H9 (cell line): ENCODE measurements at regions not wholly inside any gene's neighbourhood (a gene's known extent, or its start where the extent isn't known, plus 50 kb on each side); places are given as distances from the start of the nearest gene placed in this dataset.

Experiments
- DNase-seq: peaks from one replicate; pipeline ENCODE4 v3.0.0-alpha.2; 2017
- H2AFZ ChIP-seq: one replicate; pipeline ENCODE4 v1.6.1; 2013; ENCODE audit warnings: mild to moderate bottlenecking, low read length, control low read depth, moderate library complexity
- H2AK5ac ChIP-seq: 2 replicates; pipeline ENCODE4 v1.6.1; 2013; ENCODE audit warnings: low read length, control low read depth, mixed read lengths; ENCODE audit not compliant: insufficient read length
- H2BK120ac ChIP-seq: one replicate; pipeline ENCODE4 v1.6.1; 2013; ENCODE audit warnings: low read depth, mild to moderate bottlenecking, low read length, control low read depth, inconsistent platforms; ENCODE audit not compliant: poor library complexity, severe bottlenecking
- H2BK12ac ChIP-seq: 2 replicates; pipeline ENCODE4 v1.6.1; 2013; ENCODE audit warnings: low read length, control low read depth, mixed read lengths, low read depth; ENCODE audit not compliant: insufficient read length
- H2BK15ac ChIP-seq: 2 replicates; pipeline ENCODE4 v1.6.1; 2013; ENCODE audit warnings: low read depth, low read length, control low read depth
- H2BK20ac ChIP-seq: one replicate; pipeline ENCODE4 v1.6.1; 2013; ENCODE audit warnings: low read depth, mild to moderate bottlenecking, low read length, control low read depth, inconsistent platforms; ENCODE audit not compliant: poor library complexity, severe bottlenecking
- H2BK5ac ChIP-seq: 2 replicates; pipeline ENCODE4 v1.6.1; 2013; ENCODE audit warnings: low read length, control low read depth, mixed read lengths; ENCODE audit not compliant: insufficient read length
- H3K14ac ChIP-seq: 2 replicates; pipeline ENCODE4 v1.6.1; 2013; ENCODE audit warnings: low read length, control low read depth; ENCODE audit not compliant: insufficient read depth
- H3K18ac ChIP-seq: 2 replicates; pipeline ENCODE4 v1.6.1; 2013; ENCODE audit warnings: low read depth, mild to moderate bottlenecking, mixed read lengths, low read length, control low read depth; ENCODE audit not compliant: insufficient read length
- H3K23ac ChIP-seq: 2 replicates; pipeline ENCODE4 v1.6.1; 2013; ENCODE audit warnings: low read length, control low read depth, mixed read lengths, low read depth; ENCODE audit not compliant: insufficient read length
- H3K23me2 ChIP-seq: 2 replicates; pipeline ENCODE4 v1.6.1; 2013; ENCODE audit warnings: low read depth, mild to moderate bottlenecking, mixed read lengths, low read length, control low read depth; ENCODE audit not compliant: insufficient read length, poor library complexity, severe bottlenecking
- H3K27ac ChIP-seq: 2 replicates; pipeline ENCODE4 v1.5.1; 2013; ENCODE audit warnings: low read length, control low read depth, mixed read lengths, low read depth; ENCODE audit not compliant: insufficient read length
- H3K27me3 ChIP-seq: 2 replicates; pipeline ENCODE4 v1.6.1; 2013; ENCODE audit warnings: low read length, control low read depth, inconsistent platforms; ENCODE audit not compliant: insufficient read depth
- H3K4ac ChIP-seq: 2 replicates; pipeline ENCODE4 v1.6.1; 2013; ENCODE audit warnings: low read depth, mild to moderate bottlenecking, control low read depth, inconsistent platforms, low read length, moderate library complexity
- H3K4me1 ChIP-seq: 2 replicates; pipeline ENCODE4 v1.6.1; 2013; ENCODE audit warnings: low read length, control low read depth, inconsistent platforms; ENCODE audit not compliant: insufficient read depth
- H3K4me2 ChIP-seq: 2 replicates; pipeline ENCODE4 v1.6.1; 2013; ENCODE audit warnings: low read length, control low read depth, mixed read lengths; ENCODE audit not compliant: insufficient read length, insufficient read depth
- H3K56ac ChIP-seq: 2 replicates; pipeline ENCODE4 v1.6.1; 2013; ENCODE audit warnings: low read depth, mild to moderate bottlenecking, mixed read lengths, low read length, control low read depth; ENCODE audit not compliant: insufficient read length
- H3K79me1 ChIP-seq: 2 replicates; pipeline ENCODE4 v1.6.1; 2013; ENCODE audit warnings: low read depth, mild to moderate bottlenecking, moderate library complexity, low read length, control low read depth, inconsistent platforms; ENCODE audit not compliant: insufficient read depth, poor library complexity, severe bottlenecking
- H3K79me2 ChIP-seq: 2 replicates; pipeline ENCODE4 v1.6.1; 2013; ENCODE audit warnings: low read length, control low read depth, inconsistent platforms; ENCODE audit not compliant: insufficient read depth
- H3K9ac ChIP-seq: 2 replicates; pipeline ENCODE4 v1.6.1; 2013; ENCODE audit warnings: low read length, control low read depth, mixed read lengths; ENCODE audit not compliant: insufficient read length; ENCODE audit errors: extremely low read depth
- H3K9me3 ChIP-seq: one replicate; pipeline ENCODE4 v1.6.1; 2013; ENCODE audit warnings: low read depth, low read length, inconsistent platforms; ENCODE audit not compliant: control insufficient read depth
- H3T11ph ChIP-seq: one replicate; pipeline ENCODE4 v1.6.1; 2013; ENCODE audit warnings: mild to moderate bottlenecking, low read length, control low read depth, inconsistent platforms
- H4K20me1 ChIP-seq: one replicate; pipeline ENCODE4 v1.6.1; 2013; ENCODE audit not compliant: control insufficient read depth, insufficient read length, insufficient read depth
- H4K5ac ChIP-seq: 2 replicates; pipeline ENCODE4 v1.6.1; 2013; ENCODE audit warnings: low read depth, mild to moderate bottlenecking, mixed read lengths, low read length, control low read depth; ENCODE audit not compliant: insufficient read length
- H4K8ac ChIP-seq: replicated peaks from 2 replicates; pipeline ENCODE4 v1.6.1; 2013; ENCODE audit warnings: low read length, control low read depth, mixed read lengths, low read depth; ENCODE audit not compliant: insufficient read length
- H4K91ac ChIP-seq: 2 replicates; pipeline ENCODE4 v1.6.1; 2013; ENCODE audit warnings: low read depth, mild to moderate bottlenecking, moderate library complexity, mixed read lengths, low read length, control low read depth; ENCODE audit not compliant: insufficient read length
- H3K27ac Mint-ChIP-seq, 3 experiments: 2 replicates in 2 of 3; 3 replicates in 1 of 3; pipeline ENCODE4 v1.8.0; 2020 to 2021; ENCODE audit warnings: mixed read lengths in 3 of 3, mild to moderate bottlenecking in 1 of 3, moderate library complexity in 1 of 3
- H3K27me3 Mint-ChIP-seq: 2 replicates; pipeline ENCODE4 v1.8.0; 2021; ENCODE audit warnings: low read depth, mild to moderate bottlenecking, moderate library complexity, mixed read lengths
- H3K36me3 Mint-ChIP-seq, 3 experiments: 2 replicates in 2 of 3; 3 replicates in 1 of 3; pipeline ENCODE4 v1.8.0; 2020 to 2021; ENCODE audit warnings: low read depth in 3 of 3, mixed read lengths in 3 of 3; ENCODE audit not compliant: insufficient read depth in 1 of 3
- H3K4me1 Mint-ChIP-seq, 2 experiments: 2 replicates each; pipeline ENCODE4 v1.8.0; 2020; ENCODE audit warnings: mixed read lengths in 2 of 2
- H3K4me3 Mint-ChIP-seq, 2 experiments: 2 replicates in 1 of 2; 3 replicates in 1 of 2; pipeline ENCODE4 v1.8.0; 2020 to 2021; ENCODE audit warnings: mild to moderate bottlenecking in 2 of 2, mixed read lengths in 2 of 2, moderate library complexity in 1 of 2
- H3K9me3 Mint-ChIP-seq, 2 experiments: 2 replicates in 1 of 2; 3 replicates in 1 of 2; pipeline ENCODE4 v1.8.0; 2020; ENCODE audit warnings: mild to moderate bottlenecking in 2 of 2, mixed read lengths in 2 of 2, moderate library complexity in 1 of 2
- CTCF ChIP-seq: fragments of 200-600 bp; sonication (generic); conservative IDR thresholded peaks from 3 replicates; pipeline ENCODE4 v1.8.0; 2021; ENCODE audit warnings: antibody characterized with exemption, mild to moderate bottlenecking
- WGBS: extraction: QIAGEN DNeasy Blood & Tissue Kit; methylation state at CpG from one replicate; pipeline ENCODE4 v1.1.7; 2013; ENCODE audit warnings: missing lambda C conversion rate, low lambda C conversion rate, mixed read lengths; ENCODE audit not compliant: insufficient read length; ENCODE audit errors: extremely low coverage; 5-methylcytosine and 5-hydroxymethylcytosine counted together

DNA sequence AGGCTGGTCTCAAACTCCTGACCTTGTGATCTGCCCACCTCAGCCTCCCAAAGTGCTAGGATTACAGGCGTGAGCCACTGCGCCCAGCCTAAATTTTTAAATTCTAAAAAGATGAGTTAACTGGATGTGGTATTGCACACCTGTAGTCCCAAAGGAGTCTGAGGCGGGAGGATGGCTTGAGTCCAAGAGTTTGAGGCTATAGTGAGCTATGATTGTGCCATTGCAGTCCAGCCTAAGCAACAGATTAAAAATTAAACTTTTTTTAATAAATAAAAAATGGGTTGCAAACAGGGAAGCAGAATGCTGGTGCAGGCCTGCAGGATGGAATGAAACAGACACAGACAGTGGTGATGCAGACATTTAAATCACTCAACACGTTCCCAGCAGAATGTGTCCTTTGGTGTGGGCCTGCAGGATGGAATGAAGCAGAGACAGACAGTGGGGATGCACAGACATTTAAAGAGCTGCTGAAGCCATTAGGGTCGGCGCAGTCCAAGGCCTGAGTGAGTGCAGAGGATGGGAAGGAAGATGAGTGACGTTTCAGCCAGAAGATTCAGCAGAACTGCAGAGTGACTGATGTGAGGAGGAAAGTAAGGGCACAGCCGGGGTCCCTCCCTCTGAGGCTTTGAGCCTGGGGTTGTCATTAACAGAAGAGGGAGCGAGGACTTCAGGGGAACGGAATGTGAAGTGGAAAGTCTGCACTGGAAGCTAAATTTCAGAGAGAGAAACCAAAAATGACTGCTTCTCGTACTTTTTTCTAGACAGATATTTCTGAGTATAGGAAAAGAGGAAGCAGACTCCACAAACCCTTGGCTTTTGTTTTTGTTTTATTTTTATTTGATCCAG is 117.5 kb downstream of the RIN2 start:
- H2BK120ac ChIP-seq = no peak overlapping the region
- H3K79me1 ChIP-seq = no peaks in the 10 kb centered on the region
- H4K20me1 ChIP-seq = no peaks in the 10 kb centered on the region
- Mint-ChIP-seq H3K27me3 (peaks cover 2% of the 10 kb centered on the region; the same call in 1 of the 2 replicates), H3K36me3 (peaks cover 0 to 5% (median 3%) of the 10 kb centered on the region in 3 experiments; a peak in 4 of 7 replicates), H3K9me3 (peaks cover 4 to 11% of the 10 kb centered on the region in 2 experiments; a peak in 4 of 5 replicates), H3K4me1 (peaks cover 3 to 4% of the 10 kb centered on the region in 2 experiments; a peak in 3 of 4 replicates), H3K27ac (peak overlapping the region in 2 of 3 experiments; percentile 32 to 56; a peak in 2 of 7 replicates), H3K4me3 (no peak overlapping the region)
- TF ChIP-seq CTCF = no peak
- H2BK20ac ChIP-seq = no peak overlapping the region
- no peaks in the 10 kb centered on the region for H3K4me1 ChIP-seq
- H3K79me2 ChIP-seq = no peaks in the 10 kb centered on the region
- H3K56ac ChIP-seq = no peak overlapping the region
- no peak overlapping the region for H2AK5ac ChIP-seq
- H2BK12ac ChIP-seq = no peak overlapping the region
- no peak overlapping the region for H3K4me2 ChIP-seq
- no peak overlapping the region for H2BK5ac ChIP-seq
- no peak overlapping the region for H3K14ac ChIP-seq
- H3K18ac ChIP-seq = no peak overlapping the region
- no peak overlapping the region for H3T11ph ChIP-seq
- no CpG with 5 or more reads among the region's 11 CpGs for WGBS
- no peak overlapping the region for H3K27ac ChIP-seq
- H3K4ac ChIP-seq = no peak overlapping the region
- H3K9me3 ChIP-seq = no peaks in the 10 kb centered on the region
- H3K9ac ChIP-seq = no peak overlapping the region
- no peak overlapping the region for H4K5ac ChIP-seq
- no peak overlapping the region for H4K8ac ChIP-seq
- no peak overlapping the region for H4K91ac ChIP-seq
- H3K27me3 ChIP-seq = no peaks in the 10 kb centered on the region
- H2AFZ ChIP-seq = no peak overlapping the region
- H3K23me2 ChIP-seq = no peaks in the 10 kb centered on the region
- no peak overlapping the region for H3K23ac ChIP-seq
- H2BK15ac ChIP-seq = no peak overlapping the region
- no peak for DNase-seq
